Prostate gland (tissue), 2 donors: ENCODE measurements at regions not wholly inside any gene's neighbourhood (a gene's known extent, or its start where the extent isn't known, plus 50 kb on each side); places are given as distances from the start of the nearest gene placed in this dataset.

Source experiments
- DNase-seq: peaks from one replicate; pipeline ENCODE4 v3.0.0-alpha.2; 2019; ENCODE audit warnings: low spot score
- H3K27ac ChIP-seq, 2 donors: fragments of 200-600 bp; sonication (generic); 2 replicates each; pipeline ENCODE4 v1.5.1; 2017 to 2019
- H3K27me3 ChIP-seq: fragments of 200-600 bp; sonication (generic); replicated peaks from 2 replicates; pipeline ENCODE4 v1.5.1; 2019; ENCODE audit not compliant: insufficient read depth
- H3K36me3 ChIP-seq, 2 donors: fragments of 200-600 bp; sonication (generic); 1 replicate in 1 of 2; 2 replicates in 1 of 2; pipeline versions ENCODE4 v1.5.1 to v1.8.1; 2017 to 2019
- H3K4me1 ChIP-seq: fragments of 200-600 bp; sonication (generic); replicated peaks from 2 replicates; pipeline ENCODE4 v1.5.1; 2019
- H3K4me3 ChIP-seq, 2 donors: fragments of 200-600 bp; sonication (generic); 2 replicates each; pipeline ENCODE4 v1.5.1; 2017 to 2019
- H3K9me3 ChIP-seq: fragments of 200-600 bp; sonication (generic); 2 replicates; pipeline ENCODE4 v1.5.1; 2017
- POLR2A ChIP-seq: fragments of 450-650 bp; IDR thresholded peaks from one replicate; pipeline ENCODE4 v1.6.1; 2016; ENCODE audit warnings: antibody characterized with exemption, mild to moderate bottlenecking
- POLR2AphosphoS5 ChIP-seq: sonication (generic); formaldehyde crosslinking; IDR thresholded peaks from one replicate; pipeline ENCODE4 v1.6.1; 2017; ENCODE audit warnings: antibody characterized with exemption
- WGBS: methylation state at CpG from one replicate; pipeline ENCODE4 v1.1.5; 2018; 5-methylcytosine and 5-hydroxymethylcytosine counted together
- intact Hi-C: fragments of 100-400 bp; cut with DNase I; formaldehyde crosslinking; loops from one replicate; pipeline ENCODE4 v1.14.2; 2022
- TF ChIP-seq, protein P1 (sequence below), 4 experiments: fragments of 200-600 bp in 2 of 4; fragments of 450-650 bp in 2 of 4; sonication (generic) in 2 of 4; IDR thresholded peaks; 1 replicate in 3 of 4; 2 replicates in 1 of 4; pipeline ENCODE4 v1.5.1; 2016 to 2019; ENCODE audit warnings: antibody characterized with exemption in 4 of 4, mild to moderate bottlenecking in 2 of 4, moderate library complexity in 2 of 4

DNA sequence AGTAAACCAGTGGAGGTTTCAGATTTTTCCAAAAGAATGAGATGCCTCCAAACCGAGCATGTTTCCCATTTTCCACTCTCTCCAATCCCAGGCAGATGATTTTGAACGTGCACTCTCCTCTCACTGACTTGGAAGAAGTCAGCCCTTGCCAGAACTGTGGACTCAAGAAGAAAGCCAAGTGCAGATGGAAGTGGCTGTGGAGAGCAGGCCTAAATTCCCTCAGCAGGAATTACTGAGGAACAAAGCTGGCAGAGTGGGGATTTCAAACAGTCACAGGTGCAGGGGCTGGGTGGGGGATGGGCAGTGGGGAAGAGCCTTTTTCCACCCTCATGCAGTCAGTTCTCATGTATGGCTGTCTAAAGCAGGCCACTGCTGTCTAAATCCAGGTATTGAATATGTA, 55.3 kb downstream of the PABIR2 start:
- no peak overlapping the region for H3K4me3 ChIP-seq
- TF ChIP-seq POLR2A (no peak), POLR2AphosphoS5 (no peak)
- TF ChIP-seq, protein P1, sequence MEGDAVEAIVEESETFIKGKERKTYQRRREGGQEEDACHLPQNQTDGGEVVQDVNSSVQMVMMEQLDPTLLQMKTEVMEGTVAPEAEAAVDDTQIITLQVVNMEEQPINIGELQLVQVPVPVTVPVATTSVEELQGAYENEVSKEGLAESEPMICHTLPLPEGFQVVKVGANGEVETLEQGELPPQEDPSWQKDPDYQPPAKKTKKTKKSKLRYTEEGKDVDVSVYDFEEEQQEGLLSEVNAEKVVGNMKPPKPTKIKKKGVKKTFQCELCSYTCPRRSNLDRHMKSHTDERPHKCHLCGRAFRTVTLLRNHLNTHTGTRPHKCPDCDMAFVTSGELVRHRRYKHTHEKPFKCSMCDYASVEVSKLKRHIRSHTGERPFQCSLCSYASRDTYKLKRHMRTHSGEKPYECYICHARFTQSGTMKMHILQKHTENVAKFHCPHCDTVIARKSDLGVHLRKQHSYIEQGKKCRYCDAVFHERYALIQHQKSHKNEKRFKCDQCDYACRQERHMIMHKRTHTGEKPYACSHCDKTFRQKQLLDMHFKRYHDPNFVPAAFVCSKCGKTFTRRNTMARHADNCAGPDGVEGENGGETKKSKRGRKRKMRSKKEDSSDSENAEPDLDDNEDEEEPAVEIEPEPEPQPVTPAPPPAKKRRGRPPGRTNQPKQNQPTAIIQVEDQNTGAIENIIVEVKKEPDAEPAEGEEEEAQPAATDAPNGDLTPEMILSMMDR (IDR thresholded peaks at IDR 0.05) = no peak
- intact Hi-C loops = no loop called here
- no peaks in the 10 kb centered on the region for H3K9me3 ChIP-seq
- DNase-seq = no peak
- no peaks in the 10 kb centered on the region for H3K27me3 ChIP-seq
- H3K36me3 ChIP-seq = no peaks in the 10 kb centered on the region
- WGBS = 77% methylated on average over 2 of the region's 2 CpGs
- no peak overlapping the region for H3K27ac ChIP-seq
- no peaks in the 10 kb centered on the region for H3K4me1 ChIP-seq

- no peak for DNase-seq
- intact Hi-C loops = loop anchor here (10.0 kb wide), 1 partner anchor 104 kb away; no protein-coding TSS in a partner anchor
Observed at GRCh38 chrX:134738986-134739740, 57.8 kb downstream of the PABIR2 start.

GRCh38 chrX:134738445-134738844, 58.6 kb downstream of the PABIR2 start:
- DNase-seq = no peak
- Histone ChIP-seq H3K27me3 (no peaks in the 10 kb centered on the region), H3K27ac (no peak overlapping the region), H3K4me1 (no peaks in the 10 kb centered on the region), H3K36me3 (no peaks in the 10 kb centered on the region), H3K4me3 (no peak overlapping the region), H3K9me3 (no peaks in the 10 kb centered on the region)
- TF ChIP-seq, protein P1 (IDR thresholded peaks at IDR 0.05) = no peak
- TF ChIP-seq POLR2AphosphoS5 (no peak), POLR2A (no peak)
- WGBS = 54% methylated on average over 2 of the region's 3 CpGs
- intact Hi-C loops = loop anchor here (10.0 kb wide), 1 partner anchor 104 kb away; no protein-coding TSS in a partner anchor

More at GRCh38 chrX:134738986-134739740, 57.8 kb downstream of the PABIR2 start:
- 49% methylated on average over 8 of the region's 8 CpGs for WGBS
- Histone ChIP-seq H3K27ac (no peak overlapping the region), H3K4me1 (no peaks in the 10 kb centered on the region), H3K4me3 (no peak overlapping the region), H3K27me3 (no peaks in the 10 kb centered on the region), H3K9me3 (no peaks in the 10 kb centered on the region), H3K36me3 (no peaks in the 10 kb centered on the region)
- TF ChIP-seq, protein P1 (IDR thresholded peaks at IDR 0.05) = no peak
- no peak for TF ChIP-seq POLR2A
- TF ChIP-seq POLR2AphosphoS5 = no peak

DNA sequence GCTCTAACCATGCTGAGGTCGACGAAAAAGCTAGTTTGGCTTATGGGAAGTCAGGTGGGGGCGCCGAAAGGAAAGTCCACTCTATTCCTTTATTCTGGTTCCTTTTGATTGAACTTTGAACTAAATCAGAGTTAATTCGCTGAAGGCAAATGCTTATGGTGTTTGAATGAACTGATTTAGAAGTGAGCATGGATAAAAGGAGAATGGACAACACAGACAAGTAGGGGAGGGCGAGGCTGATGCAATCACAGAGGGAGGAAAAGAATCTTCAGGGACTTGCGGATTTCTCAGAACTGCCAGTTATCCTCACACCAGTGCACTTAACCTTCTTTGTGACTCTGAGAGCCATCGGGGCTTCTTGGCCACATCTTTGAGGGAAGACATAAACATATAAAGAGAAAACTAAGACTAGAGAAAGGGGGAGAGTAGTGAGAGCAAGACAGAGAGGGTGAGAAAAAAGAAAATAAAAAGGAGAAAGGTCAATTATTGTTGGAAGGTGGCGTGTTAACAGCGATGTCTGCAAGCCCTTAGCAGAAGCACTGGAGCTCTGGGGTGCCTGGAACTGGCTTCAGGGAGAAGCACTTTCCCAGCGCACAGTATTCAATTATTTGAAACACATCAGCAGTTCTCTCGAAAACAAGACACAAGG, 59.2 kb downstream of the PABIR2 start:
- H3K4me1 ChIP-seq = no peaks in the 10 kb centered on the region
- intact Hi-C loops = loop anchor here (10.0 kb wide), 1 partner anchor 103 kb away; no protein-coding TSS in a partner anchor
- H3K4me3 ChIP-seq = no peak overlapping the region
- no peaks in the 10 kb centered on the region for H3K9me3 ChIP-seq
- H3K36me3 ChIP-seq = no peaks in the 10 kb centered on the region
- 78% methylated on average over 12 of the region's 12 CpGs for WGBS
- no peaks in the 10 kb centered on the region for H3K27me3 ChIP-seq
- H3K27ac ChIP-seq = no peak overlapping the region
- TF ChIP-seq, protein P1 (IDR thresholded peaks at IDR 0.05) = no peak
- no peak for TF ChIP-seq POLR2AphosphoS5
- TF ChIP-seq POLR2A = no peak
- no peak for DNase-seq
